ENCODE measurements at regions not wholly inside any gene's neighbourhood (a gene's known extent, or its start where the extent isn't known, plus 50 kb on each side); places are given as distances from the start of the nearest gene placed in this dataset.

DNA sequence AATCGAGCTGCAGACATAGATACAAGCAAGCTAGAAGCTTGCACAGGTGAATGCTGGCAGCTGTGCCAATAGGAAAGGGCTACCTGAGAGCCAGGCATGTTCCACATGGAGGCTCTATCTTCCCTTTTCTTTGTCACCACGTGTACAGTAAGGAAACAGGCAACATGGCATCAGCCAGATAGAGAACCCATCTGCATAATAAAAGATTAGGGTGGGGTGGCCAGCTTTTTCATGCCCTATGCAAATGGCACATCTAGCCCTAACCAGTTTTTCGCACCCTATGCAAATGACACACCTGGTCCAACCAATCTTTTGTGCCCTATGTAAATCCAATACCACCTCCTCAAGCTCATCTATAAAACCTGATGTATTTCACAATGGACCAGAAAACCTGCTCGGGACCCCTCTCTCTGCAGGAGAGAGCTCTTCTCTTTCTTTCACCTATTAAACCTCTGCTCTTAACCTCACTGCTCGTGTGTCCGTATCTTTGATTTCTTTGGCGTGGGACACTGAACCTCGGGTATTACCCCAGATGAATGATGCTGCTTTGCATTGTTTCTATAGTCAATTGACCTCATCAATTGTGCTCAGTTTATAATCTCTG, 93.9 kb downstream of the SLC30A10 start:
- Histone ChIP-seq H3K4me3 (ENCODE audit: low read depth, low read length) (no peak overlapping the region), H3K36me3 (replicated peaks) (no peaks in the 10 kb centered on the region), H3K27ac (no peak overlapping the region), H3K27me3 (replicated peaks) (no peaks in the 10 kb centered on the region)
- in situ Hi-C loops (cut with HindIII; ENCODE audit: low pct_ligation_motif_present, low sequenced_read_pairs) = no loop called here
- no peak for DNase-seq
- TF ChIP-seq, protein P1, sequence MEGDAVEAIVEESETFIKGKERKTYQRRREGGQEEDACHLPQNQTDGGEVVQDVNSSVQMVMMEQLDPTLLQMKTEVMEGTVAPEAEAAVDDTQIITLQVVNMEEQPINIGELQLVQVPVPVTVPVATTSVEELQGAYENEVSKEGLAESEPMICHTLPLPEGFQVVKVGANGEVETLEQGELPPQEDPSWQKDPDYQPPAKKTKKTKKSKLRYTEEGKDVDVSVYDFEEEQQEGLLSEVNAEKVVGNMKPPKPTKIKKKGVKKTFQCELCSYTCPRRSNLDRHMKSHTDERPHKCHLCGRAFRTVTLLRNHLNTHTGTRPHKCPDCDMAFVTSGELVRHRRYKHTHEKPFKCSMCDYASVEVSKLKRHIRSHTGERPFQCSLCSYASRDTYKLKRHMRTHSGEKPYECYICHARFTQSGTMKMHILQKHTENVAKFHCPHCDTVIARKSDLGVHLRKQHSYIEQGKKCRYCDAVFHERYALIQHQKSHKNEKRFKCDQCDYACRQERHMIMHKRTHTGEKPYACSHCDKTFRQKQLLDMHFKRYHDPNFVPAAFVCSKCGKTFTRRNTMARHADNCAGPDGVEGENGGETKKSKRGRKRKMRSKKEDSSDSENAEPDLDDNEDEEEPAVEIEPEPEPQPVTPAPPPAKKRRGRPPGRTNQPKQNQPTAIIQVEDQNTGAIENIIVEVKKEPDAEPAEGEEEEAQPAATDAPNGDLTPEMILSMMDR (IDR thresholded peaks at IDR 0.05; ENCODE audit: low read depth, low read length, missing control alignments) = no peak

DNA sequence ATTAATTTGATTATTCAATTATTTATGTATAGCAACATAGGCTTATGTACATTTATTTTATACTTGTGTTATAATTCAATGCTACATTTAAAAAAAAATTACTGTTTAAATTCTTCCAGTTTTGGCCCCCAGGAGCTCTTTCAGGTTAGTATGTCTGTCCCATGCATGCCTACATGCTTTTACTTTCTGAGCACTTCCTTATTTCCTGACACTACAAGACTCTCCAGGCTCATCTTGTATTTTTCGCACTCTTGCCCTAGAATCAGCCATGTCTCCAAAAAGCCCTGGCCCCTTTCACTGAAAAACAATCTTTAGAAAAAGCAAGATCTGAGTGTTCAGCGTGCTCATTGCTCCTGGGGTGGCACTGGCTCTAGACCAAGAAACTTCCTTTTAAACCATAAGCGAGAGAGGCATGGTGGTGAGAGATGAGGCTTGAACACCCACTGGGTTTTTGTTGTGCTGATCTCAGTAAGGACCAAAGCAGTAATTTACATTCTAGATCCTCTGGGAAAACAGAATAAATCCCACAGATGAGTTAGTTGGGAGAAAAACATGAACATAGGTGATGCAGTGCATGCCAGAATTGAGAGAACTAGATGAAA, 95.0 kb downstream of the SLC30A10 start:
- Histone ChIP-seq H3K36me3 (replicated peaks) (no peaks in the 10 kb centered on the region), H3K27me3 (replicated peaks) (no peaks in the 10 kb centered on the region), H3K4me3 (ENCODE audit: low read depth, low read length) (no peak overlapping the region), H3K27ac (no peak overlapping the region)
- no peak for DNase-seq
- in situ Hi-C loops (cut with HindIII; ENCODE audit: low pct_ligation_motif_present, low sequenced_read_pairs) = no loop called here
- TF ChIP-seq, protein P1 (IDR thresholded peaks at IDR 0.05; ENCODE audit: low read depth, low read length, missing control alignments) = no peak

DNA sequence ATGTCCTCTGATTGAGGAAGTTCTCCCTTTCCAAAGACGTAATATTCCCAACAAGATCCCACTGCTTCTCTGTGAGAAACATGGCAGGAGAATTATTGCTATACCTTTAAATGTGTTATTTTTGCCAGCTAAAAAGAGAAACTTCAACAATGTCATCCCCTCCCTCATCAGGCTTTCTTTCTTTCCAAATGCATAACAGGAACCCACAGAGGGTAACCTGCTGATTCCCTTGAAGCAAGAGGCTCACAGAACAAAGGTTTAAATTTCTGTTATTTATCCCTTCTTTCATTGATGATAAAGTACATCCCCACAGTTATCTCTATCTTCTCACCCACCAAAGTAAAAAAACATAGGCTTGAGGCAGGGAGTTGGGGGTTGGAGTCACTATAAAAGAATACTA, 102.1 kb downstream of the SLC30A10 start:
- no peaks in the 10 kb centered on the region for H3K27me3 ChIP-seq (replicated peaks)
- H3K36me3 ChIP-seq (replicated peaks) = no peaks in the 10 kb centered on the region
- no peak for DNase-seq
- no peak overlapping the region for H3K4me3 ChIP-seq (ENCODE audit: low read depth, low read length)
- no peak overlapping the region for H3K27ac ChIP-seq
- TF ChIP-seq, protein P1 (IDR thresholded peaks at IDR 0.05; ENCODE audit: low read depth, low read length, missing control alignments) = no peak
- in situ Hi-C loops (cut with HindIII; ENCODE audit: low pct_ligation_motif_present, low sequenced_read_pairs) = no loop called here

DNA sequence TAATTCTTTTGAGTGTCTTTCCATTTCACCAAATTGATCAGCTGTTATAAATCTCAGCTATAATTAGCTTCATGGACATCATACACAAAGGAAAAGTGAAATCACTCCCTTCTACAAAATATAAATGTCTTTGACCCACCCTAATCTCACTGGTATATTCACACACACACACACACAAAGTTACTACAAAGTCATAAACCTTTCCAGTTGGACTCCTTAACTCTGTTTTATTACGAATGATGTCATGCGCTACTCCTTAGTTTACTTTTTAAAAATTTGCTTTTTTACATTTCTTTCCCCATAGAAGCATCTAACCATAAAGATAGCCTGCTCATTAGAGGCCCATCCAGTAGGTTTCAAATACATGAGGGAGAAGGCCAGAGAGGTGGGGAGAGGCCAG, 103.0 kb downstream of the SLC30A10 start:
- in situ Hi-C loops (cut with HindIII; ENCODE audit: low pct_ligation_motif_present, low sequenced_read_pairs) = no loop called here
- Histone ChIP-seq H3K4me3 (ENCODE audit: low read depth, low read length) (no peak overlapping the region), H3K27ac (no peak overlapping the region), H3K27me3 (replicated peaks) (no peaks in the 10 kb centered on the region), H3K36me3 (replicated peaks) (no peaks in the 10 kb centered on the region)
- no peak for DNase-seq
- TF ChIP-seq, protein P1 (IDR thresholded peaks at IDR 0.05; ENCODE audit: low read depth, low read length, missing control alignments) = no peak

DNA sequence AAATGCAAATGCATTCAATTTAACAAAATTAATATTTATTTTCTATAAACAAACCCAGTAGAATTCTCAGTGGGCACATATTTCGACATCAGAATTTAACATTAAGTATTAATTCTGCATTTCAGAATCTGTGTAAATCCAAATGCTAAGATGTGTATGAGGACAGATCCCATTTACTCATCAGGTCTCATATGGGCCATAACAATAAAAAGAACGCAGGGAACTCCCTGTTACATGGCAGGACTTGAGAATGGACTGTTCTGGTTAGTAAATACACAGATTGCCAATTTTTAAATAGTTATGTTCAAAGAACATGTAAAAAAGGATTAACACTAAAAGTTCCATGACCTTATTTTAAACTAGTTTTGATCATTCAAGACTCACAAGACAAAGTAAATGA, 104.0 kb downstream of the SLC30A10 start:
- in situ Hi-C loops (cut with HindIII; ENCODE audit: low pct_ligation_motif_present, low sequenced_read_pairs) = no loop called here
- no peak overlapping the region for H3K27ac ChIP-seq
- no peaks in the 10 kb centered on the region for H3K27me3 ChIP-seq (replicated peaks)
- TF ChIP-seq, protein P1 (IDR thresholded peaks at IDR 0.05; ENCODE audit: low read depth, low read length, missing control alignments) = no peak
- no peaks in the 10 kb centered on the region for H3K36me3 ChIP-seq (replicated peaks)
- DNase-seq = no peak
- no peak overlapping the region for H3K4me3 ChIP-seq (ENCODE audit: low read depth, low read length)

DNA sequence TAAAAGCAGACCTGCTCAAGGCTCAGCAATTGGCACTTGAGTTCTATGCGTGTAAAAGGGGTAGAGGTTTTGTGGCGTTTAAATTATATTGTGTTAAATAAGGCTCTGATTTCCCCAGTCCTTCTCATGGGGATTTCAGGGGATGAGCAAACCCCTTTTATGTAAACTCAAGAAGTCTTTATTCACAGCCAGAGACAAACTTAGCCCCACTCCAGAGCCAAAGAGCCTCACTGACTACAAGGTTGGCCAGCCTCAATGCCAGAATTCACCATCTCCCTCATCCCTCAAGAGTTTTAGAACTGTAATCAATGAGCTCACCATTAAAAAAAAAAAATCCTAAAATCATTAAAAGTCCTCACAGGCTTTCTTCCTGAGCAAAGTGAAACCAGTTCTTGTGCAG, 107.8 kb downstream of the SLC30A10 start:
- no peak for DNase-seq
- TF ChIP-seq, protein P1 (IDR thresholded peaks at IDR 0.05; ENCODE audit: low read depth, low read length, missing control alignments) = no peak
- Histone ChIP-seq H3K27me3 (replicated peaks) (peaks cover 2% of the 10 kb centered on the region), H3K36me3 (replicated peaks) (no peaks in the 10 kb centered on the region), H3K27ac (no peak overlapping the region), H3K4me3 (ENCODE audit: low read depth, low read length) (no peak overlapping the region)
- in situ Hi-C loops (cut with HindIII; ENCODE audit: low pct_ligation_motif_present, low sequenced_read_pairs) = no loop called here

Data from brain microvascular endothelial cell (primary cell).